Activated naive CD4-positive, alpha-beta T cell treated with anti-CD3 and anti-CD28 coated beads, Interleukin-2, amount 10 ng/mL, durations not matched to agents 7 days and 5 days (primary cell): ENCODE measurements at regions not wholly inside any gene's neighbourhood (a gene's known extent, or its start where the extent isn't known, plus 50 kb on each side); places are given as distances from the start of the nearest gene placed in this dataset.

Experiments used
- CTCF ChIA-PET: fragments of 350-600 bp; sonication (Branson Sonifier 250); formaldehyde crosslinking; loops from one replicate; lab custom pipeline; 2021; ENCODE audit warnings: antibody characterized with exemption; lab: Charles Lee
- DNase-seq: peaks from one replicate; pipeline ENCODE4 v3.0.0-alpha.2; 2020
- H3K27ac Mint-ChIP-seq: one replicate; pipeline ENCODE4 v1.8.0; 2021; ENCODE audit warnings: mild to moderate bottlenecking, moderate library complexity, mixed read lengths
- H3K27me3 Mint-ChIP-seq: one replicate; pipeline ENCODE4 v1.8.0; 2021; ENCODE audit warnings: mild to moderate bottlenecking, mixed read lengths
- H3K36me3 Mint-ChIP-seq: one replicate; pipeline ENCODE4 v1.8.0; 2021; ENCODE audit warnings: mixed read lengths
- H3K4me1 Mint-ChIP-seq: one replicate; pipeline ENCODE4 v1.8.0; 2021; ENCODE audit warnings: mixed read lengths
- H3K4me3 Mint-ChIP-seq: one replicate; pipeline ENCODE4 v1.8.0; 2021; ENCODE audit warnings: mild to moderate bottlenecking, moderate library complexity, mixed read lengths
- H3K9me3 Mint-ChIP-seq: one replicate; pipeline ENCODE4 v1.8.0; 2021; ENCODE audit warnings: mixed read lengths

DNA sequence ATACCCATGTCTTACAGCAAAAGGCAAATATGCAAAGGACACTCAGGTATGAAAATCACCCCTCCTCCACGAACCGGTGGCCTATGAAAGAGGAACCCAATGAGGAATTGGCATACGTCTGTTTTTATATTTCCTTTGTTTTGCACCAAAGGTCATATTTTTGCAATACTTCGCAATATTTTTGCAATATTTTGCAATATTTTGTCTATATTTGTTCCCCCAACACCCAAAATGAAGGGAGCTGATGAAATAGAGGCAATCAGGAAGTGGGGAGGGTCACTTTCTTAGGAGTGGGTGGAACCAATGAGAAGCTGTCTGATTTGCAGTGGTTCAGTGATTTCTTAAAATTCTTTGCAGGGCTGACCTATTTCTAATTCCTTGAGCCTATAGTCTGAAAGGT is 296.8 kb upstream of the TSHZ2 start:
- H3K4me1 Mint-ChIP-seq, result no peaks in the 10 kb centered on the region
- DNase-seq, result no peak
- H3K9me3 Mint-ChIP-seq, result no peaks in the 10 kb centered on the region
- no peak overlapping the region for H3K27ac Mint-ChIP-seq
- CTCF ChIA-PET, result no interaction called here
- H3K4me3 Mint-ChIP-seq, result no peak overlapping the region
- H3K27me3 Mint-ChIP-seq, result no peaks in the 10 kb centered on the region
- no peaks in the 10 kb centered on the region for H3K36me3 Mint-ChIP-seq

DNA sequence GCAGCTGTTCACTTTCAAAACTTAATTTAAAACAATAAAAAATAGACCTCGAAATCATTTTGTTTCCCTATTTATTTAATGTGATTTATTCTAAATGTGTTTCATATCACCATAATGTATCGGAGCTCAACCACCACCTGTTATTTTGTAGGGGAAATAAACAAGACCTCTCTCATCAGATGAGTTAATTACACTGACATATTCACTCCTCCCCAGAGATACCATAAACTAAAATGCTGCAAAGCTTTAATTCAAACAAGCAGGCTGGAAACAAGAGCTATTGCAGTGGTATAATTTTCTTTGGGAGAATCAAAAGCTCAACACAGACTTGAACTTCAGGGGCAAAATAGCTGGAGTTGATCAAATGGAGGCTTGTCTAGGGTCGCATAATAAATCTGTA is 303.5 kb upstream of the TSHZ2 start:
- H3K27me3 Mint-ChIP-seq, result peaks cover 5% of the 10 kb centered on the region
- no peaks in the 10 kb centered on the region for H3K9me3 Mint-ChIP-seq
- no peak overlapping the region for H3K4me3 Mint-ChIP-seq
- no peaks in the 10 kb centered on the region for H3K4me1 Mint-ChIP-seq
- no peaks in the 10 kb centered on the region for H3K36me3 Mint-ChIP-seq
- no peak for DNase-seq
- CTCF ChIA-PET, result no interaction called here
- H3K27ac Mint-ChIP-seq, result no peak overlapping the region

DNA sequence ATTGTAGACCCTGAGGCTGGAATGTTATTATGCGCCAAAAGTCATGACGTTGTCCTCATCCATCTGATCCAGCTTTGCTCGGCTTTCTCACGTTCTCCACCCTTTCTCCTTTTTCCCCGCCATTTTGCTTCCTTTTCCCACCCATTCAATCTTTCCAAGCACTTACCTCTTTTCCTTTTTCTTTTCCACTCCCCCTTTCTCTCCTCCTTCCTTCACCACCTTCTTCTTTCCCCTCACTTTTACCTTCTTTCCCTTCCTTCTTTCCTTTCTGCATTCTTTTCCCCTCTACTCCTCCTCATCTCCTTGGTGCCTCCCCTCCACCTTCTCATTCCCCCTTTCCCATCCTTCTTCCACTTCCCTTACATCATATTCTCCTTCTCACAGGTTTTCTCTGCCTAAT is 304.8 kb upstream of the TSHZ2 start:
- no peak for DNase-seq
- Mint-ChIP-seq H3K4me3 (no peak overlapping the region), H3K27me3 (peaks cover 5% of the 10 kb centered on the region), H3K4me1 (no peaks in the 10 kb centered on the region), H3K9me3 (no peaks in the 10 kb centered on the region), H3K36me3 (no peaks in the 10 kb centered on the region), H3K27ac (no peak overlapping the region)
- CTCF ChIA-PET, result no interaction called here

DNA sequence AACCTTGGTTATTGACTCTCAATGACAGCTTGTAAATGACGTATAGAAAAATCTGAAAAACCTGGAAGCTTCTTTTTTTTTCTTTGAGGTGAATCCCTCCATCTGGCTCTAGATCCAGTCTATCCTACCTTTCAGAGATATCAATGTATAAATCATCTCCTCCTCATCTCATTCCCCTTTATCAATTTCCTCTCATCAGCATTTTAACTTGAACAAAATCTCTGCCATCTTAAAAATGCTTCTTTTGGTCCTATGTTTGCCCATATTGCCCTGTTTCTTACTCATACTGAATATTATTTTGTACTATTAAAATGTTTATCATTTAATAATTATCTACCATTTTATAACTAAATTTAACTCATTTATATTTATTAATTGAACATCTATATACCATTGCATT is 306.7 kb upstream of the TSHZ2 start:
- CTCF ChIA-PET, result no interaction called here
- H3K4me3 Mint-ChIP-seq, result no peak overlapping the region
- H3K36me3 Mint-ChIP-seq, result no peaks in the 10 kb centered on the region
- H3K4me1 Mint-ChIP-seq, result no peaks in the 10 kb centered on the region
- H3K27me3 Mint-ChIP-seq, result peaks cover 5% of the 10 kb centered on the region
- DNase-seq, result no peak
- no peak overlapping the region for H3K27ac Mint-ChIP-seq
- H3K9me3 Mint-ChIP-seq, result no peaks in the 10 kb centered on the region

DNA sequence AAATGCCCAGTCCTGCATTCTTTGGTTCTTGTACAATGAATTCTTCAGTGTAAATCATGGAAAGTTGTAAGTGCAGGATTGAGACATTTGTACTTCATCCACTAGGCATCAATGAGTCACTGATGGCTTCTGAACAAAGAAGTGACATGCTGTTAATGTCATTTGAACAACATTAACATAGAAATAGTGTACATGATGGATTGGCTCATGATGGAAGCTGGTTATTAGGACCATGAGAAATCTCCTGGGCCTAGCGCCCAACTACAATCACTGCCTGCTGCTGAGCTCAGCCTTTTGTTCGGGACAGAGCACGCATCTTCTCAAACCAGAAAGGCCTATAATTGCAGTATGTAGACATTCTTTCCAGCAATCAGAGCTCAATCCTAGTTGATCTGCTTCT is 316.8 kb upstream of the TSHZ2 start:
- H3K9me3 Mint-ChIP-seq, result no peaks in the 10 kb centered on the region
- CTCF ChIA-PET, result no interaction called here
- H3K36me3 Mint-ChIP-seq, result no peaks in the 10 kb centered on the region
- H3K27ac Mint-ChIP-seq, result no peak overlapping the region
- no peaks in the 10 kb centered on the region for H3K27me3 Mint-ChIP-seq
- H3K4me1 Mint-ChIP-seq, result no peaks in the 10 kb centered on the region
- H3K4me3 Mint-ChIP-seq, result no peak overlapping the region
- no peak for DNase-seq

DNA sequence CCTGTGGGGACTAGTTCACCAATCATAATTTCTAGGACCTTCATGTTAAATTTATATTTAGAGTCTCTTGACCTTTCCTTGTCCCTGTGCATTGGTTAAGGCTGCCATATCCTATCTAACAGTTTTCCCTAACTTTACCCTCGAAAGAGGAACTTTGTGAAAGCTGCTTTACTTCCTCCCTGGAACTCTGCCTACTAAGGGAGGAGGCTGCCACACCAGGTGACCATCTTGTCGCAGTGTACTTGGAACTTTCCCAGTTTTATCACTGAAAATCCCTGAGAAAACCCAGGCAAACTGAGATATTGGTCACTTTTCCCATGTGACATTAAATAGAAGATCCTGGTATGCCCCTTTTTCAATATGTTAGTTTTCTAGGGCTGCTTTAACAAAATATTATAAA is 317.6 kb upstream of the TSHZ2 start:
- no peaks in the 10 kb centered on the region for H3K27me3 Mint-ChIP-seq
- no peaks in the 10 kb centered on the region for H3K36me3 Mint-ChIP-seq
- CTCF ChIA-PET, result no interaction called here

DNA sequence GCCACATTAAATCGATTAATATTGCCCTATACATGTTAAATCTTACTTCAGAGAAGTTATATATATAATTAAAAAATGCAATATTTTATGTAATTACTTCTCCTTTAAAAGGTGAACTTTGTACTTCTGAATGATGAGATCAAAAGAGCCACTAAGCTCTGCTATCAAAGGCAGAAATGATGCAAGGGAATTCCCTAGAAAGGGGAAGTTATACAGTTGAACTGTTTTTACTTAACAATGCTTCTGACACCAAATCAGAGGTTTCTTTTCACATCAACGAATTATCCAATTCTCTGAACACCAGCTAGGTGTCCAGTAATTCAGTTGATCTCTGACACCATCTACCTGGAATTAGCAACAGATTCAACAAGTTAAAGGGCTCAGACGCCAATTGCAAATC is 319.9 kb upstream of the TSHZ2 start:
- H3K27me3 Mint-ChIP-seq, result no peaks in the 10 kb centered on the region
- H3K4me1 Mint-ChIP-seq, result no peaks in the 10 kb centered on the region
- CTCF ChIA-PET, result no interaction called here
- H3K27ac Mint-ChIP-seq, result no peak overlapping the region
- DNase-seq, result no peak
- H3K9me3 Mint-ChIP-seq, result no peaks in the 10 kb centered on the region
- no peaks in the 10 kb centered on the region for H3K36me3 Mint-ChIP-seq
- H3K4me3 Mint-ChIP-seq, result no peak overlapping the region

More for the DNA sequence above, 317.6 kb upstream of the TSHZ2 start:
- DNase-seq, result no peak
- Mint-ChIP-seq H3K4me1 (no peaks in the 10 kb centered on the region), H3K9me3 (no peaks in the 10 kb centered on the region), H3K4me3 (no peak overlapping the region), H3K27ac (no peak overlapping the region)

DNA sequence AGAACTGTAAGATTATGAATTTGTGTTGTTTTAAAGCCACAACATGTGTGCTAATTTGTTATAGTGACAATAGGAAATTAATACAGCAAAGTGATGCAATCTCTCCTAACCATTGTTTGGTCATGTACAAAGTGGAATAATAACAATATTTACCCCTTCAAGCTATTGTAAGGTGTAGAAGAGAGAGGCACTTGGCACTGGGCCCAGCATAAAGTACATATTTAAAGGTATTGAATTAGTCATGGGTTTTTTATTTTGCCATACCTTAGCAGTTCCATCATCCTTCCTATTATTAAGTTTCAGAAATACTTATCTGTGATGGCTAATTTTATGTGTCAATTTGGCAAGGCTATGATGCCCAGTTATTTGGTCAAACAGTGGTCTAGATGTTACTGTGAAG is 322.4 kb upstream of the TSHZ2 start:
- Mint-ChIP-seq H3K27ac (no peak overlapping the region), H3K4me1 (no peaks in the 10 kb centered on the region), H3K4me3 (no peak overlapping the region), H3K27me3 (no peaks in the 10 kb centered on the region), H3K36me3 (no peaks in the 10 kb centered on the region), H3K9me3 (no peaks in the 10 kb centered on the region)
- DNase-seq, result no peak
- CTCF ChIA-PET, result interaction anchor here (1.0 kb wide), 1 partner anchor 12 kb away, joined by 3 read pairs; no protein-coding TSS in a partner anchor

DNA sequence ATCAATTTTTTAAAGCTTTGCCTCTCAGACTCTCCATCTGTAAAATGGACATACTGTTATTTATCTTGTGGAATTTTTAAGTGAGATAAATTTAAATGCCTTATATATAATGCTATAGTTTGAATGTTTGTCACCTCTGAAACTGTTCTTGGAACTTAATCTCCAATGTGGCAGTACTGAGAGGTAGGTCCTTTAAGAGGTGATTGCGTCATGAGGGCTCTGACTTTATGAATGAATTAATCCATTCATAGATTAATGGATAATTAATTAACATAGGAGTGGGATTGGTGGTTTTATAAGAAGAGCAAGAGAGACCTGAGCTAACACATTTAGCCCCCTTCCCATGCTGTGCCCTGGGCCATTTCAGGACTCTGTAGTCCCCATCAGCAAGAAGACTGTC is 326.3 kb upstream of the TSHZ2 start:
- no peaks in the 10 kb centered on the region for H3K27me3 Mint-ChIP-seq
- no peaks in the 10 kb centered on the region for H3K9me3 Mint-ChIP-seq
- no peak for DNase-seq
- no peak overlapping the region for H3K4me3 Mint-ChIP-seq
- no peaks in the 10 kb centered on the region for H3K36me3 Mint-ChIP-seq
- no peaks in the 10 kb centered on the region for H3K4me1 Mint-ChIP-seq
- H3K27ac Mint-ChIP-seq, result no peak overlapping the region
- CTCF ChIA-PET, result no interaction called here

DNA sequence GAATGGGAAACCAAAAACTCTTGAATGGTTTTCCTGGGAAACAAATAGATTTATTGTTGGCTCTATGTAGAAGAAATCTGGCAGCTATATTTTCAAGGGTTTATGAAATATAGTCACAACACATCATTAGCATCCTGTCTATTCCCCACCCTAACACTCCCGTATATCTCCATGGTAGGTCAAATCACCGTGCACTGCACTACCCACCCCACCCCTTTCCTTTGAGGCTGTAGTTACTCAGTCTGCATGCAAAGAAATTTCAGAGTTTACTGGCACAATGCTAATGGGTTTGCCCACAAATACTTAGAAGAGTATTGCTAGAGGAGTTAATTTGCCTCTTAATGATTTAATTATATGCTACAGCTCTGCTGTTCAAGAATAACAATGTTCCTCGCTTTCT is 329.1 kb upstream of the TSHZ2 start:
- Mint-ChIP-seq H3K27me3 (no peaks in the 10 kb centered on the region), H3K27ac (no peak overlapping the region), H3K4me1 (no peaks in the 10 kb centered on the region), H3K9me3 (peaks cover 1% of the 10 kb centered on the region), H3K36me3 (no peaks in the 10 kb centered on the region), H3K4me3 (no peak overlapping the region)
- DNase-seq, result no peak
- CTCF ChIA-PET, result no interaction called here

DNA sequence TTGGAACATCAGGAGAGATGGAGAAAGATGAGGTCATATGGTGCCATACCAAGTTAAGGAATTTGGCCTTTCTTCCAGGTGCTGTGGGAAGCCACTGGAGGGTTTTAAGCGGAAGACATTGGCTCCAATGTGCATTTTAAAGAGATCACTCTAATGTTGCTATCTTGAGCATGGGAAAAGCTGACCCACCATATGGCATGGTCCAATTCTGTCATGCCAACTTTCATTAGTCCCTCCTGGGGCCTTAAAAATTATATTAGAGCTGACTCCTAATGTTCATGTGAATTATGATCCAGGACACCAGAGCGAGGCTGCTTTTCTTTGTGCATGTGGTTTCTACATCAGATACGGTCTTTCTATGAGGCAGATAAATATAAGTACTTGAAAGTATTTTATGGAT is 335.0 kb upstream of the TSHZ2 start:
- peaks cover 5% of the 10 kb centered on the region for H3K9me3 Mint-ChIP-seq
- H3K36me3 Mint-ChIP-seq, result no peaks in the 10 kb centered on the region
- no peaks in the 10 kb centered on the region for H3K27me3 Mint-ChIP-seq
- DNase-seq, result no peak
- CTCF ChIA-PET, result no interaction called here
- H3K27ac Mint-ChIP-seq, result no peak overlapping the region
- H3K4me1 Mint-ChIP-seq, result no peaks in the 10 kb centered on the region
- H3K4me3 Mint-ChIP-seq, result no peak overlapping the region

DNA sequence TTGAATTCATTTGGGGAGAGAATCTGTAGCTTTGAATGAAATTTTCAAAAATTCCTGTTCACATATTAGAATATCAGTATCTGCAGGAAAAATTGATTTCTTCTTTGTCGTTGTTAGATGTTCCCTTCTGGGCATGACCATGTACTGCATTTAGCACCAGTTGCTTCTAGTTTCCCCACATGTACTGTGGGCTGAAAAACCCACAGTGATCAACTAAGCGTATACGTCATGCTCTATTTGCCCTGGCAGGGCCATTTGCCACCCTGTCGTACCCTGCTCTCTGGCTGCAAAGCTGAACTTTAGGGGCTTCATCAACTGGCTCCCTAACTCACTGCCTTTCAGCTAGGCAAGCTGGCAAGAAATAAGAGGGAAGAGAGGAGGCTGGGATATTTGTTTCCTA is 340.7 kb upstream of the TSHZ2 start:
- Mint-ChIP-seq H3K9me3 (peaks cover 3% of the 10 kb centered on the region), H3K36me3 (no peaks in the 10 kb centered on the region), H3K4me1 (no peaks in the 10 kb centered on the region), H3K4me3 (no peak overlapping the region), H3K27me3 (no peaks in the 10 kb centered on the region), H3K27ac (no peak overlapping the region)
- DNase-seq, result no peak
- CTCF ChIA-PET, result no interaction called here

DNA sequence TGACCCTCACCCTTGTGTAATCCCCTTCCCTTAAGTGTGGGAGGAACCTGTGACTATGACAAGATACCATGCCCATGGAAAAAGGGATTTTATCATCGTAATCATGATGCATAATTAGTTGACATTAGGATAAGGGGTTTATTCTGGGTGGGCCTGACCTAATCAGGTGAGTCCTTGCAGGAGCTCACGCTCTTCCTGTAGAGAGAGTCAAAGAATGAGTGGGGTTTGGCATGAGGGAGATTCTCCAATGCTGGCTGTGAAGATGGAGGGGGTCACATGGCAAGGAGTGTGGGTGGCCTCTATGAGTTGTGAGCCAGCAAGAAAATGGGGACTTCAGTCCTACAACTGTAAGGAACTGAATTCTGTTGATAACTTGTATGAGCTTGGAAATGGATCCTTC is 342.0 kb upstream of the TSHZ2 start:
- Mint-ChIP-seq H3K36me3 (no peaks in the 10 kb centered on the region), H3K27me3 (no peaks in the 10 kb centered on the region), H3K9me3 (peaks cover 3% of the 10 kb centered on the region), H3K4me3 (no peak overlapping the region), H3K4me1 (no peaks in the 10 kb centered on the region), H3K27ac (no peak overlapping the region)
- CTCF ChIA-PET, result no interaction called here
- no peak for DNase-seq

DNA sequence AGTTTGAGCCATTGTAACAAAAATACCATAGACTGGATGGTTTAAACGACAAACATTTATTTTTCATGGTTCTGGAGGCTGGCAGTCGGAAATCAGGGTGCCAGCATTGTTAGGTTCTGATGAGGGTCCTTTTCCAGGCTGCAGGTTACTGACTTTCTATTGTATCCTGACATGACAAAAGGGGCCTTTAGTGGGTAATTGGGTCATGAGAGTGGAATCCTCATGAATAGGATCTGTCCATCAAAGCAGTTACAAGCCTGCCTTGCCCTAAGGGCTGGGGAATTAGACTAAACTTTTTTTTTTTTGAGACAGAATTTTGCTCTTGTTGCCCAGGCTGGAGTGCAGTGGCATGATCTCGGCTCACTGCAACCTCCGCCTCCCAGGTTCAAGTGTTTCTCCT is 347.9 kb upstream of the TSHZ2 start:
- H3K4me3 Mint-ChIP-seq, result no peak overlapping the region
- no peaks in the 10 kb centered on the region for H3K36me3 Mint-ChIP-seq
- no peaks in the 10 kb centered on the region for H3K27me3 Mint-ChIP-seq
- no peaks in the 10 kb centered on the region for H3K9me3 Mint-ChIP-seq
- CTCF ChIA-PET, result no interaction called here
- no peak for DNase-seq
- no peak overlapping the region for H3K27ac Mint-ChIP-seq
- no peaks in the 10 kb centered on the region for H3K4me1 Mint-ChIP-seq

DNA sequence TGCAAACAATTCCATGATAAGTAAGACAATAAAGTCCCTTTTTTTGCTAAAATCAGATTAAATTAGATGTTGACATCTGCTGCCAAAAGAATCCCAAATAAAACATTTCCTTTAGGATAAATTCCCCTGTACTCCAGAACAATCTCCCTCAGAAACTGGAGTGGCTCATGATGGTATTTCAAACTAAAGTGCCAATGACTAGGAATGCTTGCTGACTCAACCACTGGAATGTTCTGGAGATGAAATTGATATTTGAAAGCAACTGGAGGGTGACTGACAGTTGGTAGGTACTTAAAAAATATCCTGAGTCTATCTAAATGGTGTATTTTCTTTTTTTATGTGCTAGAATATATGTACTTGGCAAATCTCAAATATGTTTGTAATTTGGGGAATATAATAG is 350.1 kb upstream of the TSHZ2 start:
- Mint-ChIP-seq H3K4me1 (no peaks in the 10 kb centered on the region), H3K9me3 (no peaks in the 10 kb centered on the region), H3K27me3 (no peaks in the 10 kb centered on the region), H3K36me3 (no peaks in the 10 kb centered on the region), H3K4me3 (no peak overlapping the region), H3K27ac (no peak overlapping the region)
- DNase-seq, result no peak
- CTCF ChIA-PET, result no interaction called here

DNA sequence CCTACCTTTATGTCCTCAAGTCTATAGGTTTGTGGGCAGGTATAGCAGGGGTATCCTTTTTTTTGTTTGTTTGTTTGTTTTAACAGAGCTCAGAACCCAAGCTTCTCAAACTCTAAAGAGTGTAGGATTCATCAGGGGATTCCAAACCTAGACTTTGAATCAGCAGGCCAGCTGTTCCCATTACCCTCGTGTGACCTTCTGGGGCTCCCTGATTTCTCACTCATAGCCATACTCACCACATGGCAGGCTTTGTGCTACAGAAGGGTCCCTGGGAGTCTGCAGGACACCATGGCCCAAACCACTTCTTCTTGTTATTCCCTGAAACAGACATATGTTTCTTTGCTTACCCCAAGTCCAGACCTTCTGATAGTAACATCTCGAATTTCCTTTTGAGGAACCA is 350.8 kb upstream of the TSHZ2 start:
- no peaks in the 10 kb centered on the region for H3K9me3 Mint-ChIP-seq
- CTCF ChIA-PET, result no interaction called here
- H3K27ac Mint-ChIP-seq, result no peak overlapping the region
- H3K4me3 Mint-ChIP-seq, result no peak overlapping the region
- H3K36me3 Mint-ChIP-seq, result no peaks in the 10 kb centered on the region
- no peaks in the 10 kb centered on the region for H3K4me1 Mint-ChIP-seq
- DNase-seq, result no peak
- no peaks in the 10 kb centered on the region for H3K27me3 Mint-ChIP-seq
